Fibroblast of lung (primary cell): ENCODE measurements at regions not wholly inside any gene's neighbourhood (a gene's known extent, or its start where the extent isn't known, plus 50 kb on each side); places are given as distances from the start of the nearest gene placed in this dataset.

Experiments used
- EZH2 ChIP-seq: IDR thresholded peaks from 2 replicates; pipeline ENCODE4 v1.5.1; 2012; ENCODE audit warnings: low read length, control low read depth, mild to moderate bottlenecking; ENCODE audit errors: missing control alignments
- TF ChIP-seq, protein P1 (sequence below), 2 donors: IDR thresholded peaks in 1 of 2; conservative IDR thresholded peaks in 1 of 2; 1 replicate in 1 of 2; 2 replicates in 1 of 2; pipeline ENCODE4 v1.5.1; 2011 to 2012; ENCODE audit warnings: low read length in 2 of 2, control low read depth in 1 of 2, inconsistent platforms in 1 of 2, low read depth in 1 of 2, mild to moderate bottlenecking in 1 of 2

DNA sequence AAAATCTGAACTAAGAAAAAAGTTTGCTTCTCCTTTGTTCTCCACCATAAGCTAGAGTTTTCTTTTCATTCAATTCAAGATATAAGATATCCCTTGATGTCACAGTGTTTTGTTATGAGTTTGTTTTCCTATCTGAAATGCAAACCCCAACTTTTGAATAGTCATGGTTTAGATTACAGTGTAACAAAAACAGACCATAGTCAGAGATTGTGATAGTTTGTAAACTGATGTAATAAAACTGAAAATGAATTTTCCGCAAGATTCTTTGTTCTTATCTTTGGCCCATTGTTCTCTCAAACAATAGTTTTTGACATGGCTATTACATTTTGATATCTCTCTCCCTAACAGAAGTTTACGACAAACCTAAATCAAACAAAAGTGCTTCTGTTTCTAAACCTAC is 121.7 kb upstream of the GADL1 start:
- TF ChIP-seq, protein P1, sequence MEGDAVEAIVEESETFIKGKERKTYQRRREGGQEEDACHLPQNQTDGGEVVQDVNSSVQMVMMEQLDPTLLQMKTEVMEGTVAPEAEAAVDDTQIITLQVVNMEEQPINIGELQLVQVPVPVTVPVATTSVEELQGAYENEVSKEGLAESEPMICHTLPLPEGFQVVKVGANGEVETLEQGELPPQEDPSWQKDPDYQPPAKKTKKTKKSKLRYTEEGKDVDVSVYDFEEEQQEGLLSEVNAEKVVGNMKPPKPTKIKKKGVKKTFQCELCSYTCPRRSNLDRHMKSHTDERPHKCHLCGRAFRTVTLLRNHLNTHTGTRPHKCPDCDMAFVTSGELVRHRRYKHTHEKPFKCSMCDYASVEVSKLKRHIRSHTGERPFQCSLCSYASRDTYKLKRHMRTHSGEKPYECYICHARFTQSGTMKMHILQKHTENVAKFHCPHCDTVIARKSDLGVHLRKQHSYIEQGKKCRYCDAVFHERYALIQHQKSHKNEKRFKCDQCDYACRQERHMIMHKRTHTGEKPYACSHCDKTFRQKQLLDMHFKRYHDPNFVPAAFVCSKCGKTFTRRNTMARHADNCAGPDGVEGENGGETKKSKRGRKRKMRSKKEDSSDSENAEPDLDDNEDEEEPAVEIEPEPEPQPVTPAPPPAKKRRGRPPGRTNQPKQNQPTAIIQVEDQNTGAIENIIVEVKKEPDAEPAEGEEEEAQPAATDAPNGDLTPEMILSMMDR (conservative IDR thresholded peaks at IDR 0.05 in 1 of 2, IDR thresholded peaks at IDR 0.05 in 1 of 2; ENCODE audit: low read depth in 1 of 2, low read length in 2 of 2), result no peak
- TF ChIP-seq EZH2, result no peak
